K562 (cell line): ENCODE measurements at regions not wholly inside any gene's neighbourhood (a gene's known extent, or its start where the extent isn't known, plus 50 kb on each side); places are given as distances from the start of the nearest gene placed in this dataset.

Source experiments
- BRD4 ChIP-seq: fragments of 200-600 bp; sonication (generic); IDR thresholded peaks from 2 replicates; pipeline ENCODE4 v1.6.1; 2017; ENCODE audit warnings: inconsistent platforms
- EP300 ChIP-seq: IDR thresholded peaks from 2 replicates; pipeline ENCODE4 v1.6.1; 2012; ENCODE audit warnings: low read length, improper control_type of control experiment
- EZH2 ChIP-seq: IDR thresholded peaks from 2 replicates; pipeline ENCODE4 v1.6.1; 2012; ENCODE audit warnings: low read depth, mild to moderate bottlenecking, inconsistent platforms, low read length, borderline replicate concordance
- GTF3C2 ChIP-seq: IDR thresholded peaks from 3 replicates; pipeline ENCODE4 v1.6.1; 2011; ENCODE audit warnings: borderline replicate concordance, mild to moderate bottlenecking, moderate library complexity; ENCODE audit not compliant: insufficient read length; ENCODE audit errors: extremely low read depth
- HNRNPLL ChIP-seq: fragments of 200-400 bp; formaldehyde crosslinking; IDR thresholded peaks from 2 replicates; pipeline ENCODE4 v1.6.1; 2017; ENCODE audit warnings: low read length, low read depth, mild to moderate bottlenecking; ENCODE audit not compliant: poor library complexity, severe bottlenecking
- KLF1 ChIP-seq: fragments of 450-650 bp; IDR thresholded peaks from 2 replicates; pipeline ENCODE4 v1.6.1; 2016; ENCODE audit warnings: missing genetic modification characterization, missing compliant biosample characterization
- POLR2A ChIP-seq: fragments of 450-650 bp; conservative IDR thresholded peaks from 2 replicates; pipeline ENCODE4 v1.6.1; 2016
- POU5F1 ChIP-seq: fragments of 150-350 bp; IDR thresholded peaks from 2 replicates; pipeline ENCODE4 v1.6.1; 2014; ENCODE audit warnings: borderline replicate concordance, low read length, low read depth, mild to moderate bottlenecking; ENCODE audit not compliant: partially characterized antibody
- RBM25 ChIP-seq: fragments of 200-400 bp; formaldehyde crosslinking; IDR thresholded peaks from 2 replicates; pipeline ENCODE4 v1.6.1; 2018; ENCODE audit warnings: low read length, low read depth, moderate library complexity; ENCODE audit not compliant: severe bottlenecking

GRCh38 chr10:27413831-27414348 lies 90.2 kb upstream of the RAB18 start:
- no peak for TF ChIP-seq EZH2
- no peak for TF ChIP-seq RBM25
- TF ChIP-seq HNRNPLL, result no peak
- no peak for TF ChIP-seq KLF1
- no peak for TF ChIP-seq POLR2A
- no peak for TF ChIP-seq POU5F1
- no peak for TF ChIP-seq GTF3C2
- TF ChIP-seq EP300, result no peak
- TF ChIP-seq BRD4, result no peak
